ENCODE measurements at regions not wholly inside any gene's neighbourhood (a gene's known extent, or its start where the extent isn't known, plus 50 kb on each side); places are given as distances from the start of the nearest gene placed in this dataset.
"Not testable (repeated sequence)": the region's sequence is repeated elsewhere in the genome, so short reads cannot be mapped to it uniquely, and the experiment has no call there.

DNA sequence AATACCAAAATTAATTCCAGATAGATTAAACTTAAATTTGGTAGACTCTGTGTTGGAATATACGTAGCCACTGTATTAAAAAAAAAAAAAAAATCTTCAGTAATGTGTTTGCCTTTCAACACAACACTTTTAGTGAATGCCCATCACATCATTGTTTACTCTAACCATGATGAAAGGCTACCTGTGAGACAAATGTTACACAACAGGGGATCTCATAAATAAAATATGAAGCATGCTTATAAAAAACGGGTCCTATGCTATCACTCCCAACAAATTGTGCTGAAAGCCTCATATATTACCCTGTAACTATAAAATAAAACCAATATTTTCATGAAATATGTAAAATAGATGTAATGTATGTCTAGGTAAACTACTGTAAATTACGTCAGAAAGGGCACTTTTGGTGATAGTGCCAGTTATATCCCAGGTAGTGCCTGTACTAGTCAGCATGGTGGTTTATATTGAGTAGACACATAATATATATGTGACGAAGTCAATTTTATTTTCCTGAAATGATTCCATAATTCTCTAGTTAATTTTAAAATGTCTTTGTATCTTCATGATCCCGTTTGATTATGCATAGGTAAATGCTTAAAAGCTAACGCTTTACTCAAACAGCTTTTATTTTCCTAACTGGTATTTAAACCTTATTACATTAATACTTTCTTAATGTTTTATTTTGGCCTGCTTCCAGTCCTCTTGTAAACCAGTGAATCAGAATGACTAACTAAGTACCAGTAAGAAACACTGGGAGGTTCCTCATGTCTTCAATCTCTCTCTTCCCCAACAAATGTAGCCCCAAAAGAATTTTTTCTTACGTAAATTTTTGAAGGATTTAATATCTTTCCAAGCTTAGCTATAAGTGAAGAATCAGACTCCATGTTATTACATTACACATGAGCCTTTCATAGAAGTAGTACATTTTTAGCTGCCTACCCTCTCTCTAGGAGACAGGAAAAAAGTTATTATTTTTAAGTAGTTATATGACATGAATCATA is 420.3 kb downstream of the GABRG2 start:
- DNase-seq = no peak

DNA sequence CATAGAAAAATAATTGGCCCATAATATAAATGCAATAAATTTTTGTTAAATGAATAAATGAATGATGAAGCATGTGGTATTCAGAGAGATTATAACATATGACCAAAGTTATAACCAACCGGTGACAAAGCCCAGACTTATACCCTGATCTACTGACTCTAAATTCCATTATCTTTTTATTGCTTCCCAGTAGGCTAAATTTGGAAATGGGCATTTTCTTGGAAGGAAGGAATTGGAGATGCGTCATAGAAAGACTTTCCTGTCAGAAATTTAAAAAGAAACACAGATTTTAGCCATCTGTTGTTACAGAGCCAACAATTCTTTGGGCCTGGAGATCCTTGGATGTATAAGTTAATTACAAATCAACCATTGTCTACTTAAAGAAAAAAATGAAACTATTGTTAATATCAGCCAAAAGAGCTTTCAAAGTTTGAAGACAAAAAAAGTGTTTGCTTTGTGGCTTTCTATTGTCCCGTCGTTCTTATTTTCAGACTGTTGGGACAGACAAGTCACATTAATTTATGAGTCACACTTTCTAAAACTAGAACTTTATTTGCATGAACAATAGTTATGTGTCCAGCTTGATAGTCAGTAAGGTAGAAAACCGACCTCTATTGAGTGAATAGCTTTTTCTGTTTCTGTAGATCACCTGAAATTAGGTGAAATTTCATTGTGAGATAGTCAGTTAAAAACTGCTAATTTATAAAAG is 428.7 kb downstream of the GABRG2 start:
- no peak for DNase-seq

DNA sequence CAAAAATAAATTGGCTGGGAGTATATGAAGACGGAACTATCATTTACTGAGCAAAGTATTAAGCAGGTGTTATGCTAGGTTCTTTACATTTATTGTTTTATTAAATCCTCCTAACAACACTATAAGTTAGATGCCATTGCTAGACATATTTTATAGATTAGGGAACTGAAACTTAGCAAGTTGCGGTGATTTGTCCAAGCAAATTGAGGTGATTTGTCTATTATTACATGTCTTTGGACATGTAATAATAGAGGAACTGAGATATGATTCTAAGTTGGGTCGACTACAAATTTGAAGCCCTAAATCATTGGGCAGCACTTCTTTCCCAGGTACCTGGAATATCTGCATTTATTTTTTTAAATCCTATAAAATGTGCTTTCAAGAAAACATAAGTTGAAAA is 429.9 kb downstream of the GABRG2 start:
- DNase-seq = no peak

DNA sequence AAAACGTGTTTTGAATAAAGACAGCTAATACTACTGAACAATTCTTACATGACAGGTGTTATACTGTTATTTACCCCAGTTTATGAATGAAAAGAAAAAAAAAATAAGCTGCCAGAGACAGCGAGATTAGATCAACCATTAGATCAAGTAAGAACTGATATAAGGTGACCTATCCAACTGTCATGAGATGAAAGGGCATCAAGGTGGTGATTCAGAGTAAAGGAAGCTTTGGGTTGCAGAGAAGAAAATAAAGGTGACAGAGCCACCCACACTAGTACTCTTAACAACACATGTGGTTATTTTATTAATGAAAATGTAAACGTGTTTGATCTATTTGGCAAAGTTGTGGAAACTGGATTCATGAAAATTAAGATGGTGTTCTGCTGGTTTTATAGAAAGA is 435.2 kb downstream of the GABRG2 start:
- no peak for DNase-seq

DNA sequence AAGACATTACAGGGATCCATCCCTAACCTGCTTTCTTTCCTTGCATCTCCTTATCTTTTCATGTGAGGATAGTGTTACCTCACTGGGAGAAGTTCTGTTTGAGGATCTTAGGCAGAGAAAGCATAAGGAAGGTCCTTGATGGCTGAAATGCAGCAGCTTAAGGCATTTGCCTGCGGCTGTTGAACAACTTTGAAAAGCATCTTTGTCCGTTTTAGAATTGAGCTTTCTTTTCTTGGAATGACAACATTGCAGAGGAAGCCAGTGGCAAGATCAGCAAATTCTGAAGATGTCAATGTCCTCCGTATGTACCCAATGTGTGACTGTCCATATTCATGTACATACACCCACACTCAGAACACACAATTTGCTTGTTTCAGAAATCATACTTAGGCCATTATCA is 436.2 kb downstream of the GABRG2 start:
- DNase-seq = no peak

DNA sequence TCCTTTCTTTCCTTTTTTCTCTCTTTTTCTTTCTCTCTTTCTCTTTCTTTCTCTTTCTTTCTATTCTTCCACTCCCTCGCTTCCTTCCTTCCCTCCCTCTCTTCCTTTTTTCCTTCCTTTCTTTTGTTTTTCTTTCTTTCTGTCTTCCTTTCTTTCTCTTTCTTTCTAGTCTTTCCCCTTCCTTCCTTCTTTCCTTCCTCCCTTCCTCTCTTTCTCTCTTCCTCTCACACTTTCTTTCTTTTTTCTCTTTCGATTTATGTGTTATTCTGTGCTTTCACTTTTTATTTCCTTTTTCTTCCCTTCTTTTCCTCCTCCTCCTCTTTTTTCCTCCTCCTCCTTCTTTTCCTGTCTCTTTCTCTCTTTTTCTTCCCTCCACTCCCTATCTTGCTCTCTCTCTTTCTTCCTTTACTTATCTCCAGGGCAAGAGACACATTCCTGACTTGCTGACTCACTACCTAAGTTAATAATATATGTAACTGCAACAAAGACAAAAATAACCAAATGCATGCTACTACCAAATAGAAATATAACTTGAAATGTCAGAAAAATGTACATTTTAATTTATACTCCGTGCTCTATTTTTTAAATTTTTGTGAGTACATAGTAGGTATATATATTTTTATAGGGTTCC is 445.5 kb downstream of the GABRG2 start:
- DNase-seq = no peak

DNA sequence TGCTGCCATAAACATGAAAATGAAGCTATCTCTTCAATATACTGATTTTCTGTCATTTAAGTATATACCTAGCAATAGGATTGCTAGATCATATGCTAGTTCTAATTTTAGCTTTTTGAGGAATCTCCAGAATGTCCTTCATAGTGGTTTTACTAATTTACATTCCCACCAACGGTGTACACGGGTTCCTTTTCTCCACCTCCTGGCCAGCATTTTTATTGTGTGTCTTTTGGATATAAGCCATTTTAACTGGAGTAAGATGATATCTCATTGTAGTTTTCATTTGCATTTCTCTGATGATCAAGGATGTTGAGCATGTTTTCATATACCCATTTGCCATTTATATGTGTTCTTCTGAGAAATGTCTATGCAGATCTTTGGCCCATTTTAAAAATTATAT is 446.5 kb downstream of the GABRG2 start:
- no peak for DNase-seq

DNA sequence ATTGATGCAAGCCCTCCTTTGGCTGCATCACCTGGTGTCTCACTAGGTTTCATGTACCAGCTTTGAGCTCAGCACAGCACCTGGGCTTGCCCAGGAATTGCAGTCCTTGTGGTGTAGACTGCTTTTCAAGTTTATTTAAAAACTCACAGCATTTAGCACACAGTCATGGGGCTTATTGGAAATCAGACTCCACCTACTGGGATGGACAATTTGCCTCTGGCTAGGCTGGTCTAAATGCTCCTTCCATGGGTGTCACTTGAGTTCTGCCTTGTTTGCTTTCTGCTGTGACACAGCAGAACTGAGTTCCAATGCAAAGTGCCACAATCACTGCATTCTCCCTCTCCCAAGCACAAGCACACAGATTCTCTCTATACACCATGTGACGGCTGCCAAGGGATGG is 453.3 kb downstream of the GABRG2 start:
- no peak for DNase-seq

DNA sequence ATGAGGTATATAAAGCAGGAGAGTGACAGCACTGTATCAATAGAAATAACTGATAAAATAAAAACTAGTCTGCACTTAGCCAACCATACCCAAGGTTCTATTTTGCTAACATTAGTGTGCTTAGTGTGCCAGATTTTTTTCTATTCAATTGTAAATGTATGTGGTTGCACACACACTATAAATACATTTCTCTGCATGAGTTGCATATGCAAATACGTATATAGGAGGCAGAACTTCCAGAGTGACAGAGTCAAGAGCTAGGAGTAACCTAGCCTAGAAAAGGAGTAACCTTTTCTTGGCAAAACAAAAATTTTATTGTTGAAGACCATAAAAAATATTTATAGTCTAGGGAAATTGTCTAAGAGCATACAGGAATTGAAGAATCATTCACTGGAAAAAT is 461.6 kb downstream of the GABRG2 start:
- no peak for DNase-seq

DNA sequence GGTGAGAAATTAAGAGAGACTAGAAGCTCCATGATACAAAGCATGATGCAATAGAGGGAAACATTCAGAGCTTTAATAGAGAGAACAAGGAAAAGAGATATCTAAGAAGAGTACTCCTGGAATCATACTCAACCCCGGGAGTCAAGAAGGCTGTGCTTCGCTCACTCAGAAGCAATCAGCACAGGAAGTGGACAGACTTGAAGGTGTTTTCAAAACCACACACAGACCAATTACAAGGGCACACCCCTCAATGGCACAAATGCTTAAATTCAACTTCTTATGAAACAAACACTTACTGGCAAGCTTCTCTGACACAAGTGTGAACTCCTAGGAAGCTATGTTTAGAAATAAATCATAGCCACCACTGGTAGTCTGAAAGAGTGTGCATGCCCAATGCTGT is 462.3 kb downstream of the GABRG2 start:
- no peak for DNase-seq

DNA sequence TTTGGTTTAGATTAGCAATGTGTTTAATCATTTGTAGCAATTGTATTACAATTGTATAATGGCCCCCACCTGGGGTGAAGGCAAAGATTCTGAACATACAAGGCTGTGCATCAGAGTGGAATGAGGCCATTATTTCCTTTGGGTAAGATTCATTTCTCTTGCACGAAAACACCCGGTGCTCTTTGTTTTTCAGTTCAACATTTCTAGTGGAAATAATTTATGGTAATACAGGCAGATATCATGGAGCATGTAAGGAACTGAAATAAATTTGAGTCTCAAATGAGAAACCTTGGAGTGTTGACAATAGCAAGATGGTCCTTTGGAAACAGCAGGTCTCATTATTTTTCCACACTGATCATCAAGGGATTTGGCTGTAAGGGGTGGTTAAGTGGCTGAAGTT is 475.9 kb downstream of the GABRG2 start:
- DNase-seq = no peak

DNA sequence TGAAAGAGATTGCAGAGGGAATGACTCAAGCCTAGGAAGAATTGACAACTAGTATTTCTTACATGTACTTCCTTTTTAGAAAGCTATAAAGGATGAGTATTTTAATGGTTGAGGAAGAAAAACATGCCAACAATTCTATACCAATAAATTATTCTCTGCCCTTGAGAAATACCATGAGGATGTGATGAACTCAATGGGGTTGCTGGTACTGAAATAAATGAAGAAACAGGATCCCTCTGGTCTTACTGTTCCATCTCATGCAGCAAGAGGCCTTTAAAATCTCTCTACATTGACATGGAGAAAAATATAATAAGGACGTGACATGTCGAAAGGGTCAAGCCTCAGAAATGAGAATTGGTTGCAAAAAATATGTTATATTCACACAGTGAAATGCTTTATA is 477.3 kb downstream of the GABRG2 start:
- no peak for DNase-seq

DNA sequence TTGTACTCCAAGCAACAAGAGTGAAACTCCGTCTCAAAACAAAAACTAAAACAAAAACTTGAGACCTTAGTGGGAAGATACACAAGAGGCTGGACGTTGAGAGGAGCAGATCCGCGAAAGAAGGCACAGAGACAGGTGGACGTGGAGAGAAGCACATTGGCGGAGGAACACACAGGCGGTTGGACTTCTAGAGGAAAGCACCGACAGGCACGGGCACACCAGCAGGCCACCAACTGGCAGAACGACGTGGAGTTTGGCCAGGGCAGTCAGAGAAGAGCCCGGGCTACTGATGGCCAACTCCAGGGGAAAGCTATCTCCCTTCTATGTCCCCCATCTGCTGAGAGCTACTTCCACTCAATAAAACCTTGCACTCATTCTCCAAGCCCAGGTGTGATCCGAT is 482.7 kb downstream of the GABRG2 start:
- no peak for DNase-seq

DNA sequence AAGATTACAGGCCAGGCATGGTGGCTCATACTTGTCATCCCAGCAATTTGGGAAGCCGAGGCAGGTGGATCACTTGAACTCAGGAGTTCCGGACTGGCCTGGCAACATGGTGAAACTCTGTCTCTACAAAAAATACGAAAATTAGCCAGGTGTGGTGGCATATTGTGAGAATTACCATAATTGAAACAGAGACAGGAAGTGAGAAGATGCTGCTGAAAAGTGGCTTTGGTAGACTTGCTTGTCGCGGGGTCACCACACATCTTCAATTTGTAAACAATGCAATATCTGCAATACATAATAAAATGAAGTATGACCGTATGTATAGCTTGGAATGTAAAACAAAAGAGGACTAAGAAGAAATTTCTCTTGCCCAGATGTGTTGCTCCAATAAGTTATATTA is 490.5 kb downstream of the GABRG2 start:
- no peak for DNase-seq

DNA sequence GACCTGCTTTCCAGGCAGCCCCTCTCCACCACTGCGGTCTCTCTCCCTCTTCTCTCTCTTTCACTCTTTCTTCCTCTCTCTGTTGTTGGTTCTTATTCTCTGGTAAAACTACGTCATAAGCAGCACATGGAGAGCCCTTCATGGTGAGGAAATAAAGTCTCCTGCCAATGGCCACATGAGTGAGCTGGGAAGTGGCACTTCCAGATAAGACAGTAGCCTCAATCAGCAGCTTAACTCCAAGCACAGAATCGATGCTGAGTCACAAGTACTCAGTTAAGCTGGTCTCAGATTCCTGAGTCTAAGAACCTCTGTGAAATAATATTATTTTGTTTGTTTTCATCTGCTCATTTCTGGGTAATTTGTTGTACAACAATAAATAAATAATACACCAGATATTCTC is 500.1 kb downstream of the GABRG2 start:
- DNase-seq = no peak

DNA sequence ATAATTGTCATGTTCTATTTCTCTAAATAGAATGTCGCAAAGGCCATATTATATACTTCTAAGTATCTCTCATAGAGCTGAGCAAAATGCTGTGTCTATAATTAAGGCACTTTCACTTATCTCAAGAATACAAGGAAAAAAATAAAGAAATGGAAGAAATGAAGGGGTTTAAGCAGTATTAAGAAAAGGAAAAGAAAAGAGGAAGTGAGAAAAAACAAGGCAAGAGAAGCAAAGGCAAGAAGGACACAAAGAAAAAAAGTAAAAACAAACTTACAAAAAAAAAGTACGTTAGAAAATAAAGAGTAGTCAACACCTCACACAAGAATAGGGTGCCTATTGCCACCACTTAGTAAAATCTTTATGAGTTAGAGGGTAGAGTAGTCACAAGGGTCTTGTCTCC is 506.2 kb downstream of the GABRG2 start:
- no peak for DNase-seq

DNA sequence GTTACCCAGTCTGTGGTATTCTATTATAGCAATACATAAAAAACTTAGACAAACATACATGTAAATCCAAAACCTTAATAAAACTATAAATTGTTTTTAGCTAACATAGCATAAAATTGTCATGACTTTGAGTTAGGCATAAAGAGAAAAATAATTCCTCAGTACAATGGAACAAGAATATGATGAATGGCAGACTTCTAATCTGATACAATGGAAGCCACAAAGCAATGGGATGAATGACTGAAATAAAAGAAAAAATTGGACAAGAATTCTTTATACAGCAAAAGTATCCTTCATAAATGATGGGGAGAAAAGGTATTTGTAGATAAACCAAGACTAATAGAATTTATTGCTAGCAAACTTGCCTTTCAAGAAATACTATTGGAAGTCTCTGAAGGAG is 524.2 kb downstream of the GABRG2 start:
- no peak for DNase-seq

DNA sequence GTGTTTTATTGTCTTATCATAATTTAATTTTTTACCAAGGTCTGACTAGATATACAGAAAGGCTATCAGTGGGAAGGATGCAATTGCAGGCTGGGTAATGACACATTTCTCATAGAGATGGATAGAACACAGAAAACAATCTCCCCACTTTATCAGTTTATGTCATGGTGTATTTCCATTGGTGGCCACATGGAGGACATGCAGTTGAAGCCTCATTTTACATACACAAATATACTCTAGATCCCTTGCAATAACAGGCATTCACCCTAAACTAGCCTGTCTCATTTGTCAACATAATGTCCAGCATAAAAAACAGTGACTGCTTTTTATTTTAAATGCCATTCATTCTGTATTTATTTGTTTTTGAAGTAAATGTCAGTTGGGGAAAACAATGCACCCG is 526.3 kb downstream of the GABRG2 start:
- DNase-seq = no peak

DNA sequence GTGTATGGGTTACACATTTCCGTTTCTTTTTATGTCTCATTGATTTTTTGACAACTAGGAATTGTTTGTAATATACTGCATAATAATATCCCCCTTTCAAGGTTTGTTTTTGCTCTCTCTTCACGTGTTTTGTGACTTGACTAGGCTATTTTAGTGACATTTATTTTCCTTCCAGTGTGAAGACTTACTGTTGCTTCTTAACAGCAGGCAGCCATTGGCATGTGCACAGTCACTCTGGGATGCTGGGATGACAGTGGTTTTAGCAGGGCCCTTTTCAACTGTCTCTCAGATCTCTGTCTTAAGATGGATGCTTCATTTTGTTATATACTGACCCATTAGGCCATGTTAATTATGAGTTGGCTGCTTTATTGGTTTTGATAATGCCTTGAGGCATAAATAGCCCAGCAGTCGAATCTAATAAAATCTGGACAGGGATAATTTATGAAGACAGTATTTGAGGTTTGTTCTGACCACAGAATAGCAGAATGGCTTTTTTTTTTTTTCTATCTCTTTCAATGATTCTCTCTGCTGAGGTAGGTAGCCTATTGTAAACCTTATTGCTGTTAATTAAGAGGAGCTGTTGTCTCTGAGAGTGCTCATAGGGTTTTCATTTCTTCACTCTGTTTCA is 536.0 kb downstream of the GABRG2 start:
- no peak for DNase-seq

DNA sequence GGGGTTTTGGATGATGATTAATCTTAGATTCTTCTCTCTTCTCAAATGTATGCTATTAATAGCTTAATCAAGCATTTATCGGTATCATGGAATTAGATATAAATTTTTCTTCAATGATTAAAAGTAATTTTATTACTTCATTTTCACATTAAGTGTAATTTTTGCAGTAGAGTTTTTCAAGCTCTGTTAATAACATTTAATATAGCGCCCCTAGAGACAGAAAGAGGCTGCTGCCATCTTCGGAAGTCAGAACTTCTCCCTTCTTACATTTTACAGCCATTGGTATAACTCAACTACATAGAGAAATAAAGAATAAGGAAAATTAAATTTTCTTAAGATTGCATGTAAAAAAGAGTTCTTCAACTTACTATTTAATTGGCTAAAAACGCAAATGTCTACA is 540.3 kb downstream of the GABRG2 start:
- no peak for DNase-seq

DNA sequence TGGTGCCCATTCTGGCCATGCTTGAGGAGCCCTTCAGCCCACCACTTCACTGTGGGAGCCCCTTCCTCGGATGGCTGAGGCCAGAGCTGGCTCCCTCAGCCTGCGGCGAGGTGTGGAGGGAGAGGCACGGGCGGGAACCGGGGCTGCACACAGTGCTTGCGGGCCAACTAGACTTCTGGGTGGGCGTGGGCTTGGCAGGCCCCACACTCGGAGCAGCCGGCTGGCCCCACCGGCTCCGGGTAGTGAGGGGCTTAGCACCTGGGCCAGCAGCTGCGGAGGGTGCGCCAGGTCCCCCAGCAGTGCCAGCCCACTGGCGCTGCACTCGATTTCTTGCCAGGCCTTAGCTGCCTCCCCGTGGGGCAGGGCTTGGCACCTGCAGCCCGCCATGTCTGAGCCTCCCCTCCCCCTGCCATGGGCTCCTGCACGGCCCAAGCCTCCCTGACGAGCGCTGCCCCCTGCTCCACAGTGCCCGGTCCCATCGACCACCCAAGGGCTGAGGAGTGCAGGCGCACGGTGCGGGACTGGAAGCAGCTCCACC is 554.2 kb downstream of the GABRG2 start:
- not testable (repeated sequence) for DNase-seq

DNA sequence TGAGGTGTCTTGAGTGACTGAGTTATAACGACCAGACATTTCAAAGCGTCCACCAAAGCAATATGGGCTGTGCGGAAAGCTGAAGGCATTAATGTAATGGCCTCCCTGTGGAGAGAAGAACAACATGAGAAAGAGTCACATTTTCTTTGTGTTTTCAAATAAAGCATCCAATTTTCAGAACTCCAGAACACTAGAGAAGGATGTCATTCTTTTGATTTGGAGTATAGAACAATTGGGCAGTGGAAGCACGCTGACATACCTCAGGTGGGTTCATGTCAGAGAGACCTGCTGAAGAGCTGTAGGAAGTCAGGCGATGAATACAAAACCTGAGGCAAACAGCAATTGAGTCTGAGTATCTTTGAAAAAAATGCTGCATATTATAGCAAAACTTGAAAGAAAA is 556.5 kb downstream of the GABRG2 start:
- DNase-seq = no peak

DNA sequence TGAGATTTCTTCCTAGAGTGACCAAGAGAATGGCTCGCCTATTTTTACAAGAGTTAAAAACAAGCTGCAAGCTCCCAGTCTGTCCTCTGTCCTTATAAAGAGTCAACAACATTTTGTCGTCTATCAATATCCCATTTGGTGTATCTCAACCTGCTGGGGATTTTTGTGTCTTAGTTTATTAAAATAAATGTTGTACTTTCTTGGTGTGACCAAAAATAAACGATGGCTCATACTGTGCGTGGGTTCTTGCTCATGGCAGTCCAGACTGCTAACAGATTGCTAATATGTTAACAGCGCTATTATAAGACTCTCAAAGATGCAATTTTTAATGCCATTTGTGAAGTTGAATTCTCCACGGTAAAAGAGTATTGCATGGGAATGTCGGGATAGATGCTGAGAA is 569.9 kb downstream of the GABRG2 start:
- no peak for DNase-seq

All from central memory CD4-positive, alpha-beta T cell (primary cell).